GM21390 (cell line): ENCODE measurements at regions not wholly inside any gene's neighbourhood (a gene's known extent, or its start where the extent isn't known, plus 50 kb on each side); places are given as distances from the start of the nearest gene placed in this dataset.
"Not testable (repeated sequence)": the region's sequence is repeated elsewhere in the genome, so short reads cannot be mapped to it uniquely, and the experiment has no call there.

Source experiments
- ATAC-seq: cut with Tn5 transposase; IDR thresholded peaks from one replicate; pipeline ENCODE4 v1.9.1; 2021; ENCODE audit not compliant: unreplicated experiment

- no peak for ATAC-seq
Observed at GRCh38 chr21:27326301-27326700, 359.4 kb upstream of the ADAMTS5 start.

GRCh38 chr21:27323331-27323730 is 356.4 kb upstream of the ADAMTS5 start:
- no peak for ATAC-seq

- no peak for ATAC-seq
Observed at GRCh38 chr21:27321791-27322190, 354.9 kb upstream of the ADAMTS5 start.

- ATAC-seq: no peak
Observed at GRCh38 chr21:27320868-27321267, 354.0 kb upstream of the ADAMTS5 start.

- not testable (repeated sequence) for ATAC-seq
Observed at GRCh38 chr21:27317601-27318000, 350.7 kb upstream of the ADAMTS5 start.

GRCh38 chr21:27315373-27315772 is 348.5 kb upstream of the ADAMTS5 start:
- no peak for ATAC-seq

GRCh38 chr21:27314131-27314530 is 347.2 kb upstream of the ADAMTS5 start:
- no peak for ATAC-seq

GRCh38 chr21:27306791-27307775 is 340.2 kb upstream of the ADAMTS5 start:
- ATAC-seq: no peak

- ATAC-seq: no peak
Observed at GRCh38 chr21:27306206-27306605, 339.3 kb upstream of the ADAMTS5 start.

GRCh38 chr21:27301220-27301619 is 334.3 kb upstream of the ADAMTS5 start:
- ATAC-seq: no peak

GRCh38 chr21:27300770-27301169 is 333.9 kb upstream of the ADAMTS5 start:
- ATAC-seq: no peak

GRCh38 chr21:27298465-27298864 is 331.6 kb upstream of the ADAMTS5 start:
- no peak for ATAC-seq

GRCh38 chr21:27293239-27293638 is 326.4 kb upstream of the ADAMTS5 start:
- ATAC-seq: no peak

GRCh38 chr21:27292783-27293182 is 325.9 kb upstream of the ADAMTS5 start:
- ATAC-seq: no peak

GRCh38 chr21:27292229-27292628 is 325.3 kb upstream of the ADAMTS5 start:
- no peak for ATAC-seq

GRCh38 chr21:27291006-27291405 is 324.1 kb upstream of the ADAMTS5 start:
- ATAC-seq: no peak

GRCh38 chr21:27290028-27290427 is 323.1 kb upstream of the ADAMTS5 start:
- no peak for ATAC-seq

GRCh38 chr21:27286760-27287159 is 319.9 kb upstream of the ADAMTS5 start:
- ATAC-seq: no peak

GRCh38 chr21:27277110-27277509 is 310.2 kb upstream of the ADAMTS5 start:
- no peak for ATAC-seq

- no peak for ATAC-seq
Observed at GRCh38 chr21:27275294-27275927, 308.5 kb upstream of the ADAMTS5 start.

- ATAC-seq: no peak
Observed at GRCh38 chr21:27269644-27270043, 302.8 kb upstream of the ADAMTS5 start.

GRCh38 chr21:27268290-27268689 is 301.4 kb upstream of the ADAMTS5 start:
- no peak for ATAC-seq
